NCI-H1694 treated with DMSO at 0.1 percent for 48 hours (cell line): ENCODE measurements at regions not wholly inside any gene's neighbourhood (a gene's known extent, or its start where the extent isn't known, plus 50 kb on each side); places are given as distances from the start of the nearest gene placed in this dataset.

Source experiments
- DNase-seq: peaks from one replicate; lab custom pipeline; 2025; lab: John Stamatoyannopoulos, UW

DNA sequence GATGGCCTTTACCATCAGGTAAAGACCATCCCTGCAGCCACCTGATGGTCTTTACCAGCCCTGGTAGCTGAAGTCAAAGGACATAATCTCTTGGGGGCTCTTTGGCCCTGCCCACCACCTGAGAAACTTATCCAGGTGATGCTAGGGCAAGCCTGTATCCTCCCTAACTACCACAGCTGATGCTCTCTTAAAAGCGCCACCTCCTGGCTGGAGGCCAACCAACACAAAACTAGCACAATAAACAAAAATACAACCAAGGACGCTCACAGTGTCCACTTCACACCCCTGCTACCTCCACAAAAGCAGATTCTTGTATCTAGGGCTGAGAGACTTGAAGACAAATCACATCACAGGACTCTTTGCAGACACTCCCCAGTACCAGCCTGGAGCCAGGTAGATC is 357.1 kb upstream of the POU3F1 start:
- DNase-seq, result no peak

DNA sequence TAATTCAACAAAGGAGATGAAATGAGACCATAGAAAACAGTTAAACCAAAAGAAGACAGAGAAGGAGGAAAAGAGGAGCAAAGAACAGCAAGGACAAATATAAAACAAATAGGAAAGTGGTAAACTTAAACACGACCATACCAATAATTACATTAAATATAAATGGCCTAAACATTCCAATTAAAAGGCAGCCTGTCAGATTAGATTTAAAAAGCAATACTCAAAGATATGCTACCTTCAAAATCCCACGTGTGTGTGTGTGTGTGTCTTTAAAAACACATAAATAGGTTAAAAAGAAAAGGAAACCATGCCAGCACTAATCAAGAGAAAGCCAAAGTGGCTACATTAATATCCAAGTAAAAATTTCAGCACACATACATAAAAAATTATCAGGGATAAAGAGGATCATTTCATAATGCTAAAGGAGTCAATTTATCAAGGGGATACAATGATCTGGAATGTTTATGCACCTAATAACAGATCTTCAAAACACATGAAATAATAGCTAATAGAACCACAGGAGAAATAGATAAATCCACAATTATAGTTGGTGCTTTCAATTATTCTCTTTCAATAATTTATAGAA is 355.7 kb upstream of the POU3F1 start:
- DNase-seq, result no peak

DNA sequence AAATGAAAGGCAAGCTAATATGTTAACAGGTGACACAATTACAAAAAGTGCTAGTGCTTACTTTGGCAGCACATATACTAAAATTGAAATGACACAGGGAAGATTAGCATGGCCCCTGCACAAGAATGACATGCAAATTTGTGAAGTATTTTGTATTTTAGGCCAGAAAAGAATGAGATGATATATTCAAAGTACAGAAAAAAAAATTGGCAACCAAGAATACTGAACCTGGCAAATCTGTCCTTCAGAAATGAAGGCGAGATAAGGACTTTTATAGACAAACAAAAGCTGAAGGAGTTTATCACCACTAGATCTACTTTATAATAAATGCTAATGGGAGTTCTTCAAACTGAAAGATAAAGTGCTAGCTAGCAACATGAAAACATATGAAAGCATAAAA is 350.0 kb upstream of the POU3F1 start:
- no peak for DNase-seq

DNA sequence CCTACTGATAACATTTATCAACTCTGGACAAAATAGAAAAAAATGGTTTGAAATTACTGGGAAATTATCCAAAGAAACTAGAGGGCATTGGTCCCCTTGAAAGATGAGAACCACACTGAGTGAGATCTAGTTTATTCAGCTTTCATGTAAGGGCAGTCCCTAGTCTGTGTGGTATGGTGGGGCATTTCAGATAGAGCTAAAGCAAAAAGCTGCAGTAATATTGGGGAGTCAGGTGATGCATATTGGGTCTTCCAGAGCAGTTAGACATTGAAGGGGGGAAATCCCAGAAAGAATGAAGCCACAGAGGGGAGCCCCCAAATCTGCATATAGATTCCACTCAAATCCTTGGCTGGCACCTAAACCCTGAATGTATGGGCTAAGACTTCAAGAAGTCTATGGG is 347.7 kb upstream of the POU3F1 start:
- no peak for DNase-seq

DNA sequence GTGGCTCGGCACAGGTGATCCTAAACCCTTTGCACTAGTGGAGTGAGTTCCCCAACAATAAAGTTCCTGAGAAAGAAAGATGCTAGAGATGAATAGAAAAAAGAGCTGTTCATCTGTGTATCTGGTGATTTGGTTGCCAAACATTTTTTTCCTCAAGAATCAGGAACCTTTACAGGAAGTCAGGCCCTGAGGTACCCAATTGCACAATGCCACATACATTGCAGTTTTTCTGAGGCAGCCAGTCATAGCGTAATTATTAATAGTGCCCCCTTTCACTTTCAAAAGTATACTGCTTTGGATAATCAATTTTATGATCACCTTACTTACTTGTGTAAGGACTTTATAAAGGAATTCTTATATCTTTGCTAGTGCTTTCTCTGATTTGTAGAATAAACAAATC is 346.3 kb upstream of the POU3F1 start:
- no peak for DNase-seq

DNA sequence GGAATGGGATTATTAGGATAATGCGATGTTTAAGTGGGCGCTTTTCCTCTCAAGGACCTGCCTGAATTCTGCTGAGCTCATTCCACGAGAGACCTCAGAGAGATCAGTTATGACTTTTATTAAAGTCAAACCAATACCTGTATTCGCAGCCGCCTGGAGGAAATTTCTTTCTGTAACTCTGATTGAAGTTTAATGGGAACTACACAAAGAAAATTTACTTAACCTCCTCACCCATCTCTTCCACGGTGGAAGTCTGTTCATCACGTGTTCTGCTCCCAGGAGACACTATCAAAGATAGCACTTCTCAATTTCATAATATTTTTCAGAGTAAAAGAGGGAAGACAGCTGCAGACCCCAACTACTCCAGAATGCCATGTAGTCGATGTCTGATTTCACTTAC is 334.7 kb upstream of the POU3F1 start:
- no peak for DNase-seq

DNA sequence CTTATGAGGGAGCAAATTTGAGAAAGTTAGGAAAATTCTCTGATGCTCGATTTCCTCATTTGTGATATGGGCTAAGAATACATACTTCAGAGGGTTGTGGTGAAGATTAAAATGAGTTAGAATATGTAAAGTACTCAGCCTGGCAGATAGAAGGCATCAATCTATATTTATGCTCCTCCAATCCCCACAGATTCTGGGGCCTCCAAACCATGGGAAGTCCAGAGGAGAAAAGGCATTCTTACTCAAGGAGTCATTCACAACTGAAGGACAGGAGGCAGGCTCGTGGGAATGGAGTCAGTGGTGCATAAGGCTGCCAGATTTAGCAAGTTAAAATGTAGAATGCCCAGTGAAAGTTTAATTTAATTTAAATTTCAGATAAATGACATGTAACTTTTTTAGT is 330.0 kb upstream of the POU3F1 start:
- DNase-seq, result no peak

DNA sequence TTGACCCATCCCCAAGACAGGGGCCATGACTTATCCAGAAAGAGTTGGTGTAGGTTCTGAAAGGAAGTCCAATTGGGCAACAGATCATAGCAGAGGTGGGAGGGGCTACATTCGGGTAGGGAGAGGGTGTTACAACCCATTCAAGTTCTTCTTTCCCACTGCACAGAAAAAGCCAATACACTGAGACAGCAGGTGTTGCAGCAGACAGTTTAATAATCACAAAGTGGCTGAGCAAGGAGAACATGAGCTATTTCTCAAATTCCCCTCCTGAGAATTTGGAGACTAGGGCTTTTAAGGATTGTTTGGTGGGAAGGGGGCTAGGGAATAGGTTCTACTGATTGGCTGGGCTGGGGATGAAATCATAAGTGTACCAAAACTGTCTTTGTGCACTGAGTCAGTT is 328.4 kb upstream of the POU3F1 start:
- DNase-seq, result no peak

DNA sequence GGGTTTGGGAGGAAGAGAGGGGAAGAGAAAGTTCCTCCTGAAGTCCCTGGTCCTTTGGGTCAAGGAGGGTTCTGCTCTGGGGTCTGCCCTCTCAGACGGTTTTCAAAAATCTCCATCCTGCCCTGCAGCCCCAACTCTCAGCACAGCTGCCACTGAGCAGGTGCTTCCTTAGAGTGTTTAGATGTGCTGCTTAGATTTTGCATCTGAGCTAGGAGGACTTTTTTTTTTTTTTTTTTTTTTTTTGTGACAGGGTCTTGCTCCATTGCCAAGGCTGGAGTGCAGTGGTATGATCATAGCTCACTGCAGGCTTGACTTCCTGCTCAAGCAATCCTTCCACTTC is 324.9 kb upstream of the POU3F1 start:
- no peak for DNase-seq

DNA sequence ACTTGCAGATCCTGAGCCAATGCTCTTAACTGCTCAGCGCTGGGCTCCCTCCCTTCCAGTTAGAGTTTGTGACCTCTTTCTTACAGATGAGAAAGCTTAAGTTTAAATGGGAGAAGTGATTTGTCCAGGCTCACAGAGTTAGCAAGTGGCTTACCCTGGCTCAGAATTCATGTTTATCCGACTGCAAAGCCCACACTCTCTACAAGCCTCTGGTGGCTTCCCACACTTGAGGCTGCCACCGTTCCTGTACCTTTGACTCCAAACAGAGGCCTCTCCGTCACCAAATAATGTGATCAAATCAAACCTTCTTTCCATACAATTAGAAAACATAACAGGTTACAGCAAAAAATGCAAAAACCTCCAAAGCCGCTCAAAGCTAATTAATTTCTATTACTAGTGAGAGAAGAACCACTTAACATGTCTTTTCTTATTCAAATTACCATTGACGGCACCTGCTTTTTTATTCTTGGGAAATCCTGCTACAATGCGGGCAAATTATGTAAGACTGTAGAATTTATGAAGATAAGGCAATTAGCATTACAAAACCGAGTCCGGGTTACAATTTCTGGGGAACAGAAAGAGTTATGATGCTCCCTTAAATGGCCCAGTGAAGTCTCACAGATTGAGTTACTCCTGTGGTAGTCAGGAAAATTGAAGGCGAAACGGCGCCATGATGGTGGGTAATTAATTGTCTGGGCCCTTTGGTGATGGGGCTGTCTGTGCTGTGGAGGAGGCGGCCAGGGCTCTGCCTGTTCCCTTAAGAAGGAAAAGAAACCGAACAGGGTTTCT is 324.3 kb upstream of the POU3F1 start:
- DNase-seq, result no peak

DNA sequence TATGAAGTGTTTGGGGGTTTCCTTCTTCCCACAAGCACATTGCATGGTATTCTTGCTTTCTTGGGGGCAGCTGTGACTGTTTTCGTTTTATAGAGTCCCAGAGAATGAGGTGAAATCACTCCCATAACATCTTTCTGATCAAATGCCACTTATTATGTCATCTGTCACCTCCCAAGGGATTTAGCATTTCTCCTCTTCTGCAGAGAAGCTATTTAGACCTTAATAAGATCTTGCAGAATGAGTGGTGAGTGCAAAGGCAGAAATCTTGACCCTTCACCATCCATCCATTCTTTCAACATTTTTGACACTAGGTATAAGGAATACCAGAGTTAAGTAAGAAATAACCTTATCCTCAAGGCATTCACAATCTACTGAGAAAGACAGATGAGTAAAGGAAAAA is 318.6 kb upstream of the POU3F1 start:
- DNase-seq, result no peak

DNA sequence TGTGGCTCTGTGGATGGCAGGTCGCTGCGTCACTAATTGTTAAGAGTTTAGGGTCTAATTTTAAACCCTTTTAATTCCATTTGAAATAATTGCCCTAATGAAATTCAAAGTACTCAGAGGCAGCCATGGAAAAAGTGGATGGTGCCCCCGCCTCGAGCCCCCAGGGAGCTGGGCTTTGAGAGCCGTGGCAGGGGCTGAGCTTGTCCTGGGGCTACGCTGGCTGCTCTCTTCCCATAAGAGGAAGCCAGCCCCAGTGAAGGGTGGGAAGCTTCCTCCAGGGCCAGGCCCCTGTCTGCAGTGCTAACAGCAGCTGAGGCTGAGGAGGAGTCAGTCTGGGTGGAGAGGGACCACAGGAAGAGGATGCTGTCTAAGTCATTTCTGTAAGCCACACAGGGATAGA is 315.0 kb upstream of the POU3F1 start:
- DNase-seq, result no peak

DNA sequence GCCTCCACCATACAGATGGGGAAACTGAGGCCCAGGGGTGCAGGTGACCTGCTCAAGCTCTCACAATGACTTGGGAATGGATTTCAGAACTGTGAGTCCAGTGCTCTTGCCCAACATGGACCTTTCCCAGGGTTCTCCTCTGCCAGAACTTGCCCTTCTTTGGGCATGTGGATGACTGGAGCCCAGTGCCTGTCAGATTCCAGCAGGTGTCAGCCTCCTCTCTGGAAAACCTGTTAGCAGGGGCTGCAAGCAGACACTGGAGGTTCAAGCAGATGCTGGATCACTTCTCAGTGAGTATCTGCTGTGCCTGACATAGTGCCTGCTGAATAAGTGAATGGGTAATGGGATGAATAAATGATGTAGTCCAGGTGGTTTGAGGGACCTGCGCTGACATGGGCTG is 314.2 kb upstream of the POU3F1 start:
- no peak for DNase-seq

DNA sequence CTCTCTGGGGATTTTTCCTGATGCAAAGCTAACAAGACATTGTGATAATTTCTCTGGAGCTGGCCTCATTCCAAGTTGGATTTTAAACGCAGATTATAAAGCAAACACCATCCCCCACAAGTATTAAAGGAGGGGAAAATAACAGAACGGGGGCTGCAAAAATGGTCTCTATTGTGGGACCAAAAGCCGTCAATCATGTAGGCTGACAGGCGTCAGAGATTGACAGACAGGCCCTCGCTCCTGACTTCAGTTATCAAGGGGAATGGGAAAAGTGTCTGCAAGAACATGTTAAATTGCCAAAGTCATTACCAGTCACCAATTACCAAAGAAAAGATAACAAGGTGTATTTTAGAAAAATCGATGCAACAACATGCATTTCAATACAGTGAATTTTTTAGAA is 307.4 kb upstream of the POU3F1 start:
- DNase-seq, result no peak

DNA sequence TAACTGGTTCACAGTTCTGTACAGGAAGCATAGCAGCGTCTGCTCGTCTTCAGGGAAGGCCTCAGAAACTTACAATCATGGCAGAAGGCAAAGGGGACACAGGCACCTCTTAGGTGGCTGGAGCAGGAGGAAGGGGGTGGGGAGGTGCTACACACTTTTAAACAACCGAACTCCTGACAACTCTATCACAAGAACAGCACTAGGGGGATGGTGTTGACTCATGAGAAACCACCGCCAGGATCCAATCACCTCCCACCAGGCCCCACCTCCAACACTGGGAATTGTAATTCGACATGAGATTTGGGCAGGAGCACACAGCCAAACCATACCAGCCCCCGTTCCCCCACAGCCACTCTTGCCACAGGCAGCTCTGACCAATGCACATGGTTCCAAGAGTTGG is 306.3 kb upstream of the POU3F1 start:
- DNase-seq, result no peak

DNA sequence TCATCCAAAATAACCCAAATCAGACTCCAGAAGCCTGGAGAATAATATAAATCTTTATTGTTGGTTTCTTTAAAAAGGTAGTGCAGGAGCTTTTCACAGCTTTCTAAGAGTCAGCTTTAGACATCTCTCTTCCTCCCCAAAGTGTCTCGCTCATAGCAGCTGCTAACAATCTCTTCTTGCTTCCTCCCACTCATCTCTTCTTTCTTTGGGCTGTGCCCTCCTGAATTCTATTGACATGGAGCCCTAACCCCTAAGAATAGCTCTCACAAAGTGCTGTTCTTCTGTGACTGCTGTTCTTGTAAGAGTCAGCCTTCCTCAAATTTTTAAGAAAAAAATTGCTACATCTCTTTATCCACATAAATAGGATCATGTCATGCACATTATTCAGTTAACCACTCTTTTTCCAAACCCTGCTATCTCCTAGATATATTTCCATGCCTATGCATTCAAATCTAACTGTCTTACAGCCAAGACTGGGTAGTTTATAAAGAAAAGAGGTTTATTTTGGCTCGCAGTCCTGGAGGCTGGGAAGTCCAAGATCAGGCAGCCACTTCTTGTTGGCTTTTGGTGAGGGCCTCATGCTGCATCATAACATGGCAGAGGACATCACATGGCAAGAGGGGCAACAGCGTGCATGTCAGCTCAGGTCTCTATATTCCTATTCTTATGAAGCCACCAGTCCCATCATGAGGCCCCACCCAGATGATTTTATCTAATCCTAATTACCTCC is 301.0 kb upstream of the POU3F1 start:
- DNase-seq, result no peak

DNA sequence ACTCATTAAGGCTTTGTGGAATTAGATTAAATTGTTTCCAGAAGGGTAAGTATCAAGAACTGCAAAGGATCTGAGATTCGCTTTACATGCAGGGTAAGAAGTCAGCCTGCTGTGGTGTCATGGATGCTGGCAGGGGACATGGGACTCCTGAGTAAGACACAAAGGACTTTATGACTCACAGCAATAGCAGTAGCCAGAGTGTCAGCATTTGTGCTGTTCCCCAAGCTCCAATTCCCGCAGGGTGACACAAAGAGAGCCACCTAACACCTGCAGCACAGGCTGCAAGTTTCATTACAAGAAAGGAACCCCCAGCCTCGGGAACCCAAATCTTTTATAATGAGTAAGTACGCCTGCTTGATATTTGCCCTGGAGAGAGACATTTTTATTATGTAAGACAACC is 298.1 kb upstream of the POU3F1 start:
- DNase-seq, result no peak

DNA sequence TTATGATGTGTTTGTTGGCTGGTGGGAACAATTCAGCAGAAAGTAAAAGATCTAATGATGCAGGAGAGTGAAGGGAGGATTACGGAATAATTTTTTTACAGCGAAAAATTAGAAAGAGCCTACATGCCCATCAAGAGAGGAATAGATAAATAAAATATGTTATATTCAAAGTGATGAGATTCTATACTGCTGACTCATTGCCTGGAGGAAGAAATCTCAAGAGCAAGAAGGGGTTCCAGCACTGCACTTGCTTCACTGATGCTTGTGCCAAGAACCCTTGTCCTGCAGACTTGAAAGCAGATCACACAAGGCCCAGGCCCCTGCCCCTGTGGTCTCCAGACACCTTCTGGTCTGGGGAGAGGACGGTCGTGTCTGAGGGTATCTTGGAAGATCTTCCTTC is 295.1 kb upstream of the POU3F1 start:
- DNase-seq, result no peak

DNA sequence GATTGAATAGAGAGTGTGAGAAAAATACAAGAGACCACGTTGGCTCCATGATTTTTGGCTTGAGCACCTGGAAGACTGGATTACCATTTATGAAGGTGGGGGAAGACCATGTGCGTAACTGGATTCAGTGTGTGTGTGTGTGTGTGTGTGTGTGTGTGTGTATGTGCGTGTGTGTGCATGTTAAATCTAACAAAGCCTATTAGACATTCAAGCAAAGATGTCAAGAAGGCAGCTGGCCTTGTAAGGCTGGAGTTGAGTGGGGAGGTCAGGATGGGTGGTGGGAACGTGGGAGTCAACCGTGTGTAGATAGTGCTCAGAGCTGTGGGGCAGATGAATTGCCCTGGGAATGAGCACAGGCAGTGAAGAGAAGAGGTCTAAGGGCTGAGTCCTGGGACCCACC is 293.8 kb upstream of the POU3F1 start:
- no peak for DNase-seq

DNA sequence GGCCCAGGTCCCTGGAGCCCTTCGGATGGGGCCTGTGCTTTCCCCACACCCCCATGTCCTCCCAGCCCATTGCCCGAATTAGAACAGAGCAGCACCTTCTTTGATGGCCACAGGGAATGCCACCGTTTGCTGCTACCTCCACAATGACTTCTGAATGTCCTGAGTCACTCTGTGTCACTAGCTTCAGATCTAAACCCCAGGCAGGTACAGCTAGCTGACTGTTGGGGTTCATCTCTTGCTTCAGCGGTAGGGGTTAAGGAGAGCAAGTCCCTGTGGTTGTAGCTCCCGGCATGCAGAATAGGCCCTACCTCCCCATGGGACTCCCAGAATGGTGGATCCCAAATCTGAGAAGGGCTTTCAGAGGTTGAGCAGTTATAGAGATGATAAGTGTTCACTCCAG is 291.1 kb upstream of the POU3F1 start:
- no peak for DNase-seq

DNA sequence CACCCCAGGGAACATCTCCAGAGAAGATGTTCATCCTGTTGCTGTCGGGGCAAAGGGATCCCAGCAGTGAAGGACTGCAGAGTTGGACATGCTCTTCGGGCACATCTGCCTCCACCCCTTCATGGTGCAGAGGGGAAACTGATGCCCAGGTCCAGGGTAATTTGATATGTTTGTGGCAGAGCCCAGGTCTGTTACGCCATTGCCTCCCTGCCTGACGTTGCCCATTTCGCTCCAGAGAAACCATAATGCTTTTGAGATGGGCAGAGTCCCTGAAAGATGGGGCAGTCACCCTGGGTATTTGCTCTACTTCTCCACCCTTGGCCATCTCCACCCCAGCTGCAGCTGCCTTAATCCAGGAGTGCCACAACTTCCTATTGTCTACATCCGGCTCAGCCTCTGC is 290.4 kb upstream of the POU3F1 start:
- no peak for DNase-seq

DNA sequence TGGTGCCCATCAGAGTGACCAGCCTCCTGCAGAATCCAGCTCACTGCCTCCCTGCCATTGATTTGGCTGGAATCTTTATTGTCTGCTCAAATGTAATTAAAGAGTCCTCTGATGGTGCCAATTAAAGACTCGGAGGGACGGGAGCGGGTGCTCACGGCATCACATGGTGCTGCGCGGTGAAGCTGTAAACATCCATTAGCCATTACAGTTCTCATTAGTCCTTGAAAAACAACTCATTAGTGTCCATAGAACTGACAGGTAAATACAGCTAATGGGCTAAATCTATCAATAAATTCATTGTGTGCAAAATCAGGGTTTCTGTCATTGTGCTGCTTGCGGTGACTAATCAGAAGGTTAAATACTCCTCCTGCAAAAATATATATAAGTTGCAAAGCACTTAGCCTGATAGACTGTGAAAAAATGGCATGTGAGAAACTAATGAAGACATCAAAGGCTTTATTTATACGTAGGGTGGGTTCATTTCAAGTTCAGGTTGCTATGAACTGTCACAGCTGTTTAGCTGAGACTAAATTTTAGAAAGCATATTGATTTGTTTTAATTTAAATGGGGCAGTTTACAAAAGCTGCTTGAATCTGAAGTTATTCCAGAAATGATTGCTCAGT is 289.8 kb upstream of the POU3F1 start:
- no peak for DNase-seq

DNA sequence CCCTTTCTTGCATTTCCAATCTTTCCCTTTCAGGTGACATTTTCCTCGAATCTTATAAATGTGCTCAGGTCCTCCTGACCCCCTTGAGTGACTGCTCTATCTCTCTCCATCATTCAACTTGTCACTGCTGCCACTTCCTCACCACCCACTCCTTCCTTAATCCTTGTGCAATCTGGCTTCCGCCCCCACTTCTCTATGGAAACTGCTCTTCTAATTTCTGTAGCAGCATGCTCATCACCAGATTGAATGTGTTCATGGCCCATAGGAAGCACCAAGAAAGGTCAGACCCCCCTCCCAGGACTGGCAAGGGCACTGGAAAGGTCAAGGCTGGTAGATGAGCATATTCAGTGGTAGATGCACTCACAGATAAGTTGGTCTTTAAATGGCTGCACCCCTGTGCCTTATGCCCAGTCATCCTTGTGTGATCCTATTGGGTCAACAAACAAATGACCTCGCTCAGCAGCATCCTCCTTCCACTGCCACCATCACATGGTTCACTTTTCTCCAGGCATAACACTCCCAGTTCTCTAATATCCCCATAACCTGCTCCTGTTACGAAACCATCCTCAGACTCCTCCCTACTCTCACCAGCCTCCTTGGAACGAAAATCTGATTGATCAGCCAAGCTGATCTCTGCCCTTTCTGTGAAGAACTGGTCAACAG is 288.5 kb upstream of the POU3F1 start:
- DNase-seq, result no peak
